WTC11 (cell line): ENCODE measurements at regions not wholly inside any gene's neighbourhood (a gene's known extent, or its start where the extent isn't known, plus 50 kb on each side); places are given as distances from the start of the nearest gene placed in this dataset.

Source experiments
- ATAC-seq: fragments of 200-7000 bp; cut with Tn5 transposase; 2 replicates; pipeline ENCODE4 v1.10.0; 2021; ENCODE audit warnings: mild to moderate bottlenecking, moderate library complexity
- CTCF ChIA-PET: fragments of 300-600 bp; sonication (Branson Sonifier 250); formaldehyde crosslinking; loops from one replicate; lab custom pipeline; 2021; ENCODE audit warnings: antibody characterized with exemption; lab: Charles Lee
- POLR2A ChIA-PET: fragments of 350-600 bp; sonication (Branson Sonifier 250); formaldehyde crosslinking; loops from one replicate; lab custom pipeline; 2021; ENCODE audit warnings: antibody characterized with exemption; lab: Charles Lee
- DNase-seq: peaks from one replicate; pipeline ENCODE4 v3.0.0; 2021; ENCODE audit warnings: low spot score
- H3K27ac Mint-ChIP-seq: 2 replicates; pipeline ENCODE4 v1.8.0; 2021; ENCODE audit warnings: mixed read lengths
- H3K27me3 Mint-ChIP-seq: 2 replicates; pipeline ENCODE4 v1.8.0; 2021; ENCODE audit warnings: low read depth, mild to moderate bottlenecking, moderate library complexity, mixed read lengths
- H3K36me3 Mint-ChIP-seq: 2 replicates; pipeline ENCODE4 v1.8.0; 2021; ENCODE audit warnings: mixed read lengths
- H3K4me1 Mint-ChIP-seq: 2 replicates; pipeline ENCODE4 v1.8.0; 2022; ENCODE audit warnings: mixed read lengths
- H3K4me3 Mint-ChIP-seq: 2 replicates; pipeline ENCODE4 v1.8.0; 2021; ENCODE audit warnings: mild to moderate bottlenecking, moderate library complexity, mixed read lengths
- H3K9me3 Mint-ChIP-seq: 2 replicates; pipeline ENCODE4 v1.8.0; 2021; ENCODE audit warnings: mixed read lengths
- ATF3 ChIP-seq: sonication (generic); formaldehyde crosslinking; conservative IDR thresholded peaks from 2 replicates; pipeline ENCODE4 v1.8.1; 2022; ENCODE audit warnings: mild to moderate bottlenecking, missing genetic modification reagents
- CDX4 ChIP-seq: fragments of 250-450 bp; sonication (Bioruptor Pico); IDR thresholded peaks from 2 replicates; pipeline ENCODE4 v1.9.0; 2021; ENCODE audit warnings: moderate library complexity, mild to moderate bottlenecking, inconsistent platforms, borderline replicate concordance
- CREM ChIP-seq: sonication (generic); formaldehyde crosslinking; IDR thresholded peaks from 2 replicates; pipeline ENCODE4 v1.8.1; 2022; ENCODE audit warnings: mild to moderate bottlenecking, missing genetic modification reagents, moderate library complexity
- E2F5 ChIP-seq: sonication (generic); formaldehyde crosslinking; IDR thresholded peaks from 2 replicates; pipeline ENCODE4 v1.8.1; 2022; ENCODE audit warnings: mild to moderate bottlenecking, moderate library complexity, missing genetic modification reagents
- ETV6 ChIP-seq: sonication (generic); formaldehyde crosslinking; IDR thresholded peaks from 2 replicates; pipeline ENCODE4 v1.8.1; 2022; ENCODE audit warnings: mild to moderate bottlenecking, missing genetic modification reagents
- HMGXB4 ChIP-seq: sonication (generic); formaldehyde crosslinking; IDR thresholded peaks from 2 replicates; pipeline ENCODE4 v1.8.1; 2023; ENCODE audit warnings: mild to moderate bottlenecking, moderate library complexity, missing genetic modification reagents
- MXD4 ChIP-seq: fragments of 250-450 bp; sonication (Bioruptor Pico); IDR thresholded peaks from 2 replicates; pipeline ENCODE4 v1.8.0; 2021; ENCODE audit warnings: mild to moderate bottlenecking, moderate library complexity, borderline replicate concordance
- PRDM15 ChIP-seq: sonication (generic); formaldehyde crosslinking; IDR thresholded peaks from 2 replicates; pipeline ENCODE4 v1.8.0; 2022; ENCODE audit warnings: missing genetic modification reagents
- PRRX2 ChIP-seq: fragments of 250-450 bp; sonication (Bioruptor Pico); IDR thresholded peaks from 2 replicates; pipeline ENCODE4 v1.8.0; 2021; ENCODE audit warnings: mild to moderate bottlenecking
- RELA ChIP-seq: sonication (generic); formaldehyde crosslinking; IDR thresholded peaks from 2 replicates; pipeline ENCODE4 v1.8.1; 2022; ENCODE audit warnings: missing genetic modification reagents, mild to moderate bottlenecking, borderline replicate concordance
- SMAD3 ChIP-seq: sonication (generic); formaldehyde crosslinking; IDR thresholded peaks from 2 replicates; pipeline ENCODE4 v1.8.0; 2022; ENCODE audit warnings: missing genetic modification reagents, mild to moderate bottlenecking, borderline replicate concordance
- SOX15 ChIP-seq: fragments of 250-450 bp; sonication (Bioruptor Pico); IDR thresholded peaks from 2 replicates; pipeline ENCODE4 v1.9.0; 2021; ENCODE audit warnings: mild to moderate bottlenecking
- ZMAT4 ChIP-seq: fragments of 250-450 bp; sonication (Bioruptor Pico); IDR thresholded peaks from 2 replicates; pipeline ENCODE4 v1.9.0; 2021; ENCODE audit warnings: mild to moderate bottlenecking
- ZNF121 ChIP-seq: sonication (generic); formaldehyde crosslinking; IDR thresholded peaks from 2 replicates; pipeline ENCODE4 v1.8.0; 2023; ENCODE audit warnings: missing genetic modification reagents
- ZNF232 ChIP-seq: sonication (generic); formaldehyde crosslinking; IDR thresholded peaks from 2 replicates; pipeline ENCODE4 v1.8.0; 2022; ENCODE audit warnings: mild to moderate bottlenecking, missing genetic modification reagents
- ZNF263 ChIP-seq: sonication (generic); formaldehyde crosslinking; IDR thresholded peaks from 2 replicates; pipeline ENCODE4 v1.8.1; 2022; ENCODE audit warnings: low read depth, mild to moderate bottlenecking, moderate library complexity, missing genetic modification reagents
- ZNF396 ChIP-seq: fragments of 250-450 bp; sonication (Bioruptor Pico); IDR thresholded peaks from 2 replicates; pipeline ENCODE4 v1.8.0; 2021; ENCODE audit warnings: mild to moderate bottlenecking, moderate library complexity, borderline replicate concordance
- TF ChIP-seq, protein P1 (sequence below): fragments of 250-450 bp; sonication (Bioruptor Pico); IDR thresholded peaks from 2 replicates; pipeline ENCODE4 v1.8.0; 2021; ENCODE audit warnings: mild to moderate bottlenecking
- TF ChIP-seq, protein P2 (sequence below): sonication (generic); formaldehyde crosslinking; IDR thresholded peaks from 2 replicates; pipeline ENCODE4 v1.8.1; 2023; ENCODE audit warnings: mild to moderate bottlenecking, missing genetic modification reagents

DNA sequence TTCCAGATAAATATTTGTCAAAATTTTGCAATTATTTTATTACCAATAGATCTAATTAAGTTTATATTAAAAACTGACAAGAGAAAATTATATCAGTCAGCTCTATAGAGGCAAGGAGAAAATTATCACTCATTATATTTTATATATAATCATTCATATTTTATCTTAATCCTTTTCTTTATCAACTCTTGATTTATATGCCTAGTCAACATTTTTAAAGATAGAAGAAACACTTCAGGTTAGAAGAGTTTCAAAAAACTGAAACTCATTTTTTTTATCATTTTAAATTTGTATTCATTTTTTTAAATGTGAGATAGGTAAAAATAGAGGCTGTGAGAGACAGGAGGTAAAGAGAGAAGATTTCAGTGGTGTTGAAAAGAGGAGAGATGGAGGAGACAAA, 217.3 kb upstream of the P2RY1 start (continued):
- TF ChIP-seq, protein P1, sequence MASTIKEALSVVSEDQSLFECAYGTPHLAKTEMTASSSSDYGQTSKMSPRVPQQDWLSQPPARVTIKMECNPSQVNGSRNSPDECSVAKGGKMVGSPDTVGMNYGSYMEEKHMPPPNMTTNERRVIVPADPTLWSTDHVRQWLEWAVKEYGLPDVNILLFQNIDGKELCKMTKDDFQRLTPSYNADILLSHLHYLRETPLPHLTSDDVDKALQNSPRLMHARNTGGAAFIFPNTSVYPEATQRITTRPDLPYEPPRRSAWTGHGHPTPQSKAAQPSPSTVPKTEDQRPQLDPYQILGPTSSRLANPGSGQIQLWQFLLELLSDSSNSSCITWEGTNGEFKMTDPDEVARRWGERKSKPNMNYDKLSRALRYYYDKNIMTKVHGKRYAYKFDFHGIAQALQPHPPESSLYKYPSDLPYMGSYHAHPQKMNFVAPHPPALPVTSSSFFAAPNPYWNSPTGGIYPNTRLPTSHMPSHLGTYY (CRISPR knock-in tag) = no peak
- TF ChIP-seq ZNF121 (no peak), CDX4 (CRISPR knock-in tag) (no peak), MXD4 (CRISPR knock-in tag) (no peak), E2F5 (CRISPR knock-in tag) (no peak), ETV6 (CRISPR knock-in tag) (no peak), PRRX2 (CRISPR knock-in tag) (no peak), CREM (no peak), PRDM15 (CRISPR knock-in tag) (no peak)
- TF ChIP-seq, protein P2, sequence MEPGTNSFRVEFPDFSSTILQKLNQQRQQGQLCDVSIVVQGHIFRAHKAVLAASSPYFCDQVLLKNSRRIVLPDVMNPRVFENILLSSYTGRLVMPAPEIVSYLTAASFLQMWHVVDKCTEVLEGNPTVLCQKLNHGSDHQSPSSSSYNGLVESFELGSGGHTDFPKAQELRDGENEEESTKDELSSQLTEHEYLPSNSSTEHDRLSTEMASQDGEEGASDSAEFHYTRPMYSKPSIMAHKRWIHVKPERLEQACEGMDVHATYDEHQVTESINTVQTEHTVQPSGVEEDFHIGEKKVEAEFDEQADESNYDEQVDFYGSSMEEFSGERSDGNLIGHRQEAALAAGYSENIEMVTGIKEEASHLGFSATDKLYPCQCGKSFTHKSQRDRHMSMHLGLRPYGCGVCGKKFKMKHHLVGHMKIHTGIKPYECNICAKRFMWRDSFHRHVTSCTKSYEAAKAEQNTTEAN (CRISPR knock-in tag) = no peak

DNA sequence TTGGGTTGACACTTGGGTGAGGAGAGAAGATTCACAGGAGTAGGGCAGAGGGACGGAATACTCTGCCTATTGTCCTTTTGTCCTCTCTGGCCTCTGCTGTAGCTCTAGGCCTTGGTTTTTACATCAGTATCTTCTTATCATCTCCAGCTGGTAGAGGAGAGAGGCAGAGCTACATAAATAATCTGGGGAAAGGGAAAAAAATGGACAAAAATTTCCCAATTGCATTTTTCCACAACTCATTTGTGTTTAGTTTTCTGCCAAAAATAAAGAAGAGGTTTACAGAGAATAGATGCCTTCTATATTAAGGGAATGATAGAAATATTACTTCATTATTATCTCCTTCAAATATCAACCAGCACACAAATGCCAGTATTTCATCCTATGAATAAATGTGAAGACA, 216.4 kb upstream of the P2RY1 start:
- CTCF ChIA-PET = no interaction called here
- no peak for DNase-seq
- H3K4me3 Mint-ChIP-seq = no peak overlapping the region
- H3K4me1 Mint-ChIP-seq = peaks cover 23% of the 10 kb centered on the region
- no peak for ATAC-seq
- peaks cover 14% of the 10 kb centered on the region for H3K9me3 Mint-ChIP-seq
- POLR2A ChIA-PET = no interaction called here
- H3K27ac Mint-ChIP-seq = no peak overlapping the region
- no peaks in the 10 kb centered on the region for H3K27me3 Mint-ChIP-seq
- no peaks in the 10 kb centered on the region for H3K36me3 Mint-ChIP-seq
- TF ChIP-seq CDX4 (CRISPR knock-in tag) = no peak
- TF ChIP-seq ZNF263 (CRISPR knock-in tag) = no peak
- TF ChIP-seq ZNF232 (CRISPR knock-in tag) = no peak
- TF ChIP-seq SOX15 (CRISPR knock-in tag) = no peak
- TF ChIP-seq ZNF121 = no peak
- no peak for TF ChIP-seq ATF3 (CRISPR knock-in tag)
- TF ChIP-seq RELA (CRISPR knock-in tag) = no peak
- TF ChIP-seq PRDM15 (CRISPR knock-in tag) = no peak
- no peak for TF ChIP-seq SMAD3
- TF ChIP-seq ZNF396 (CRISPR knock-in tag) = no peak
- TF ChIP-seq CREM = no peak
- no peak for TF ChIP-seq HMGXB4 (CRISPR knock-in tag)
- no peak for TF ChIP-seq ZMAT4 (CRISPR knock-in tag)
- no peak for TF ChIP-seq PRRX2 (CRISPR knock-in tag)
